ENCODE measurements at regions not wholly inside any gene's neighbourhood (a gene's known extent, or its start where the extent isn't known, plus 50 kb on each side); places are given as distances from the start of the nearest gene placed in this dataset.
A peak's percentile ranks its signal among the peaks of the same experiment; 100 is the strongest.

- DNase-seq (ENCODE audit: low read depth in 2 of 2): no peak
Measured at GRCh38 chr1:187306710-187307415, 478.1 kb downstream of the PLA2G4A start.

DNA sequence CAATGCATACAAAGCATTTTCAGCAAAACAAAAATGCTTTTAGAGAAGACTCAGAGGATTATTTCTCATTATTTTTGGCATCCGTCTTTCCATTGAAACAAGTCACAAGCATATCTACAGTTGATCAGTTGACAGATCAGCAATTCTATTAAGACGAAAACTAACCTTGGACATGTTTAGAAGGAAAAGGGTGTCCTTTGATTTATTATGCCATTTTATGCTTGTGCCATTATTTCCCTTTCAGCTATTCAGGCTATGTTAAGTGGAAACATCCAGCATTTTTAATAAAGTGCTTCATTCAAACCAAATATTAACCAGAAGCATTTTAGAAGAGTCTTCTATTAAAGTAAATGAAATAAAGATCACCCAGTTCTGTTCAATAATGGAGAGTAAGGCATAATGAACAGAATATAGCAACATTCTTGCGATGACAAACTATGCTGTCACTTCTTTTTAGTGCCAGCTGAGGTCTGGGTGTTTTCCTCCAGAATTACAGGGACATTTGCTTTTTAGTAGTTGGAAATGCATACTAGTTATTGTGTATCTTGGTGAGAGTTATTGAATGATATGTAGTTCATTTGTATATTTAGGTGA, 481.4 kb downstream of the PLA2G4A start:
- no peak for DNase-seq (ENCODE audit: low read depth in 2 of 2)

GRCh38 chr1:187313115-187313514, 484.4 kb downstream of the PLA2G4A start:
- peak in 1 of 2 donors; percentile 1 for DNase-seq (ENCODE audit: low read depth in 2 of 2)

DNA sequence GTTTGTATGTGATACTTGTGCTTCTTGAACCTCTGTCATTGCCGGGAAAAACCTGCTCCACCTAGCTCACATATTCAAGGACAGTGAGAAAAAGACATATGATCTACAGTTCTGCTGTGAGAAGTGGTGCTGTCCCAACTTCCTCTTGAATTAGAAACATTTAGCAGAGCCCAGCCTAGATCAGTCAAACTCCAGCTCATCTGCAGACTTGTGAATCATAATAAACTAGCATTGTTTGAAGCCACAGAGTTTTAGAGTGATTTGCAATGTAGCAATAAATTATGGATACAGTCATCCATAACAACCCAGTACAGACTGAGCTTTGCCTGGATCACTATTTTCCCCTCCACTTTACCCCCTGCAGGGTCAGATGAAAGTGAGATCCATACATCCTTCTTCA, 497.8 kb downstream of the PLA2G4A start:
- DNase-seq (ENCODE audit: low read depth in 2 of 2): no peak

GRCh38 chr1:187336441-187337168, 507.9 kb downstream of the PLA2G4A start:
- no peak for DNase-seq (ENCODE audit: low read depth in 2 of 2)

GRCh38 chr1:187338762-187339412, 510.1 kb downstream of the PLA2G4A start:
- no peak for DNase-seq (ENCODE audit: low read depth in 2 of 2)

GRCh38 chr1:187342495-187342894, 513.7 kb downstream of the PLA2G4A start:
- no peak for DNase-seq (ENCODE audit: low read depth in 2 of 2)

DNA sequence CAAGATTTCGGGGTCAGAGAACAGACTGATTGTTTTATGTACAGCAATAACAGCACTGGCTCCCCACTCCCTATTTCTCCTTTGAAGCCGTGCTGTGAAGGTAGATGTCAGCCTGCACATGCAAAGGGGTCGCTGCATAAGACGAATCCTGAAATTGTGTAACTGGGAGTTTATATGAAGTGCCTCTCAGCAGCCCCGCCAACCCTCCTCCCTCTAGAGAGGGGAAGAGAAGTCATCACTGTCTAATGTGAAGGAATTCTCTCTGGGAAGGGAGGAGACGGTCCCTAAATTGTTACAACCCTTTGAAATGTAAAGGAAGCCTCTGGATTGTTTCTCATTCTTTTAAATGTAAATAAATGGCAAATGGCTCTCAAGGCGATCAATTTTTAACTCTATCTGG, 545.3 kb downstream of the PLA2G4A start:
- no peak for DNase-seq (ENCODE audit: low read depth in 2 of 2)

- no peak for DNase-seq (ENCODE audit: low read depth in 2 of 2)
Measured at GRCh38 chr1:187374742-187375141, 546.0 kb downstream of the PLA2G4A start.

GRCh38 chr1:187383366-187383765, 554.6 kb downstream of the PLA2G4A start:
- no peak for DNase-seq (ENCODE audit: low read depth in 2 of 2)

- no peak for DNase-seq (ENCODE audit: low read depth in 2 of 2)
Measured at GRCh38 chr1:187384504-187384903, 555.8 kb downstream of the PLA2G4A start.

- no peak for DNase-seq (ENCODE audit: low read depth in 2 of 2)
Measured at GRCh38 chr1:187390215-187390818, 561.6 kb downstream of the PLA2G4A start.

DNA sequence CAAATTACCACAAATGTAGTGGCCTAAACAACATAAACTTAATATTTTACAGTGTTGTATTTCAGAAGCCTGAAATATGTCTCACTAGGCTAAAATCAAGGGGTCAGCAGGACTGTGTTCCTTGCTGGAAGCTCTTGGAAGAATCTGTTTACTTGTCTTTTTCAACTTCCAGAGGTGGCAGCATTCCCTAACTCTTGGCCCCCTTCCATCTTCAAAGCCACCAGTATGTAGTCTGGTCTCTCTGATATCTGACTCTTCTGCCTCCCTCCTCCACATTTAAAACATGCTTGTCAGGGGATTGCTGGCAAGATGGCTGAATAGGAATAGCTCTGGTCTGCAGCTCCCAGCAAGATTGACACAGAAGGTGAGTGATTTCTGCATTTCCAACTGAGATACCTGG, 567.5 kb downstream of the PLA2G4A start:
- DNase-seq (ENCODE audit: low read depth in 2 of 2): no peak

DNA sequence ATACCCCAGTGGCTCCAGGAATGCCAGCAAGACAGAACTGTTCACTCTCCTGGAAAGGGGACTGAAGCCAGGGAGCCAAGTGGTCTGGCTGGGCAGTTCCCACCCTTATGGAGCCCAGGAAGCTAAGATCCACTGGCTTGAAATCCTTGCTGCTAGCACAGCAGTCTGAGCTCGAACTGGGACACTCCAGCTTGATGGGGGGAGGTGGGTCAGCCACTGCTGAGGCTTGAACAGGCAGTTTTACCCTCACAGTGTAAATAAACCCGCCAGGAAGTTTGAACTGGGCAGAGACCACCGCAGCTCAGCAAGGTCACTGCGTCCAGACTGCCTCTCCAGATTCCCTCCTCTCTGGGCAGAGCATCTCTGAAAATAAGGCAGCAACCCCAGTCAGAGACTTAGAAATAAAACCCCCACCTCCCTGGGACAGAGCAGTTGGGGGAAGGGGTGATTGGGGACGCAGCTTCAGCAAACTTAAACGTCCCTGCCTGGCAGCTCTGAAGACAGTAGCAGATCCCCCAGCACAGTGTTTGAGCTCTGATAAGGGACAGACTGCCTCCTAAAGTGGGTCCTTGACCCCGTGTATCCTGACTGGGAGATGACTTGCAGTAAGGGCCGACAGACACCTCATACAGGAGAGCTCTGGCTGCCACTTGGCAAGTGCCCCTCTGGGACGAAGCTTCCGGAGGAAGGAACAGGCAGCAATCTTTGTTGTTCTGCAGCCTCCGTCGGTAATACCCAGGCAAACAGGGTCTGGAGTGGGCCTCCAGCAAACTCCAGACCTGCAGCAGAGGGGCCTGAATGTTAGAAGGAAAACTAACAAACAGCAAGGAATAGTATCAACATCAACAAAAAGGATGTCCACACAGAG, 568.4 kb downstream of the PLA2G4A start:
- DNase-seq (ENCODE audit: low read depth in 2 of 2): no peak

GRCh38 chr1:187408212-187409004, 579.7 kb downstream of the PLA2G4A start:
- DNase-seq (ENCODE audit: low read depth in 2 of 2): no peak

DNA sequence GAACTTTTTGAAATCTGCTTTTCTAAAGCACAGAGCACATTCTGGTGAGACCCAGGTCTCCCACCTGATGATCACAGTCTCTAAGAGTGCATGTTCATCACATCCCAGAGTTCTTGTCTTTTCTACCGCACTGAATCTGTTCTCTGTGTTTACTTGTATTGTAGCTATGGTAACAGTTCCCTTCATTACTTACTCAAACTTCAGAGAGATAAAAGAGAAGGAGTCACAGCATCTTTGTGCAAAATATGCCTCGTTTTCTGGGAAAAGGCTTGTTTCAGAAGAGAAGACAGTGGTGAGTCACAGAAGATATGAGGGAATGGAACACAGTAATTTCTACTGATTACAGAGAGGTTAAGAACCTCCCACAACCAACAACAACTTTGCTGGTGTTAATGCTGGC, 580.6 kb downstream of the PLA2G4A start:
- peak in 1 of 2 donors; percentile 1 for DNase-seq (ENCODE audit: low read depth in 2 of 2)

DNA sequence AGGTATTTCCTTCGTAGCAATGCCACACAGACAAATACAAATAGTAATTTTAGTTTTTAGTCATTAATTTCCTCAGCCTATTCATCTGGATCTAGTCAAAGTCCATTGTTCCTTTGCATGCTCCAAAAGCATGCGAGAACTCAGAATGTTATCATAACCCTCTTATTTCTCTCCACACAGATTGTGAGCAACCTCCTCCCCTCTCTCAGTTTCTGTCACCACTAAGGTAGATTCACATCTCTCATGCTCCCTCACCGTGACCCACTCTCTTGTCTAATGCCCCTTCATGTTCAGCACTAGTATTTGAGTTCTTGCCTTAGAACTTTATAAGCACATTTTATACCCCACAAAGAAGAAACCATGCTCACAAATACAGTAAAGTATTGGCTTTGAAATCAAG, 582.4 kb downstream of the PLA2G4A start:
- no peak for DNase-seq (ENCODE audit: low read depth in 2 of 2)

DNA sequence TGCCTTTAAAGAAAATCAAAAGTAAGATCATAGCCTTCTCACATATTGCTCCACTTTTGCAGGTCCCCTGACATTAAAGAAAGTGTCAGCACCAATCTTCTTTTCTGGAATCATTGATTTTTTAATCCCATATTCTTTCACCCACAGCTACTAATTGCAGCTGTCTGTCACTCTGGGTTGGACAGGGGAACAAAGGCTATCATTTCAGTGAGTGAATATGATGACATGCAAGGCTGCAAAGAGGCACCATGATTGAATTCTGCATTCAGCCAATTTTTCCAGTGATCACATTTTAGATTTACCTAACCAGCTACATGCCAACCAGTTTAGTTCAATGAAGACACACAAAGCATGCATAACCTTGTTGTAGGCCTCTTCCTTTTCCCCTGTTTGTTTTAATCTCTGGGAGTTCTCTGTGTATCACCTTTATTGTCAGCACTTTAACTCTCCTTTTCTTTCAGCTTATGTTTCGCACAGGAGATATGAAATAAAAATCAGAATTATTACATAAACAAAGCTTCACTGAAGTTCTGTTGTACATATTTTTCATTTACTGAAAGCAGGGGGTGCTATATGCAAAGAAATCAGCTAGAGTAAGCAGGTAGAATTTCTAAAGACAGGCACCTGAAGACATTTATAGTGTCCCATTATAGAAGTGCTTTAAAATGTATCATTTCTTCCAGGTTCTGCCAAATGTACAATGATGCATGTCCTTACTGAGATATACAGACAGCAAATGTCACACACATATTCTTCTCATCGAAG, 584.8 kb downstream of the PLA2G4A start:
- DNase-seq (ENCODE audit: low read depth in 2 of 2): peak in 1 of 2 donors; percentile 3

- DNase-seq (ENCODE audit: low read depth in 2 of 2): no peak
Measured at GRCh38 chr1:187415065-187415464, 586.3 kb downstream of the PLA2G4A start.
